HuH-7.5 (cell line): ENCODE measurements at regions not wholly inside any gene's neighbourhood (a gene's known extent, or its start where the extent isn't known, plus 50 kb on each side); places are given as distances from the start of the nearest gene placed in this dataset.
"Not testable (repeated sequence)": the region's sequence is repeated elsewhere in the genome, so short reads cannot be mapped to it uniquely, and the experiment has no call there.

Experiments used
- DNase-seq: peaks from one replicate; pipeline ENCODE4 v3.0.0; 2011; ENCODE audit warnings: low spot score

DNA sequence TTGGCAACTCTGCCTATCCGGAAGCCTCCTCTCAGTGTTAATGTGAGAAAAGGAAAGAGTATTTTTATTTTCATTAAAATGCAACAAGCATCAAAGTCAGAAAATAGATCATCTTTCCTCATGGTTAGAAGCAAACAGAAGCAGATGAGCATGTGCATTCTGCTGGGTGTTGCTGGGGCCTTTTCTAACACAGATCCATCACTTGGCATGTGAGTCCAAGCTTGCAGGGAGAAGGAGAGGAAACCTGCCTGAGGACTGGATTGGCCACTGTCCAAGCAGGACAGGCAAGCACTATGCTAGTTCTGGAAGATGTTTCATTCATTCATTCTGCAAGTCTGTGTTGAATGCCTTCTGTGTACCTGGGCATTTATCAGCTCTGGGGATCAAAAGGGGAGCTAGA, 348.7 kb upstream of the PCSK5 start:
- no peak for DNase-seq

DNA sequence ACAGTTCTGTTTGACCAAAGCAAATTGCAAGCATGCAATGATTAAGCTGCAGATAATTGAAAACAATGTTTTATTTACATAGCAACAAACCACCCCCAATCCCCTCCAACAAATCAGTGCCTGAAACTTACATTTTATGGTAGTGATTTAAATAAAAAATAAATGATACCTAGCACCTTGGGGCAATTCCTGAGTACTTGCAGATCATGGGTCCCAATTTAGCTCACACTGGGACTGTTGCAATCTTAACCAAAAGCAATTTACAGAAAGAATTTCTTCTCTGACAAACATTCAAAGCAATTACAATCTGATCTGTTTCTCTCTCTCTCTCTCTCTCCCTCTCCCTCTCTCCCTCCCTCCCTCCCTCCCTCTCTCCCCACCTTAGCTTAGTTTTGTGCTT, 345.7 kb upstream of the PCSK5 start:
- DNase-seq, result no peak

DNA sequence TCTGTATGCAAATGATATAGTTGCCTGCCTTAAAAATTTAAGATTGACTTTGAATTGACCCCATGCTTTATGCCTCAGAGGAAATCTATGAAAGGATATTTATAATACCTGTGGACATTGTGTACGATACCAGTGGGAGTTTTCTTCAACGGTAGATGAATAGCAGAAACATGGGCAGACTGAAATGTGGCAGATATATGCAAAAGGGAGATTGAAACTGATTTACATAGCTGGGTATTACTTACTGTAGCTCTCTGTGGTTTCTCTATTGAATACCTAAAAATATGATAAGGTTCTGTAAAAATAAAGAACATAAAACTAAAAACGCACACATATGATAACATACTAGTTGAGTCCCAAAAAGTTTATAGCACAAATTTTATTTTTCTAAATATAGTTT, 345.2 kb upstream of the PCSK5 start:
- no peak for DNase-seq

- DNase-seq, result no peak
Observed at GRCh38 chr9:75548871-75549270, 341.6 kb upstream of the PCSK5 start.

- DNase-seq, result no peak
Observed at GRCh38 chr9:75551861-75552260, 338.6 kb upstream of the PCSK5 start.

- no peak for DNase-seq
Observed at GRCh38 chr9:75552941-75553340, 337.5 kb upstream of the PCSK5 start.

DNA sequence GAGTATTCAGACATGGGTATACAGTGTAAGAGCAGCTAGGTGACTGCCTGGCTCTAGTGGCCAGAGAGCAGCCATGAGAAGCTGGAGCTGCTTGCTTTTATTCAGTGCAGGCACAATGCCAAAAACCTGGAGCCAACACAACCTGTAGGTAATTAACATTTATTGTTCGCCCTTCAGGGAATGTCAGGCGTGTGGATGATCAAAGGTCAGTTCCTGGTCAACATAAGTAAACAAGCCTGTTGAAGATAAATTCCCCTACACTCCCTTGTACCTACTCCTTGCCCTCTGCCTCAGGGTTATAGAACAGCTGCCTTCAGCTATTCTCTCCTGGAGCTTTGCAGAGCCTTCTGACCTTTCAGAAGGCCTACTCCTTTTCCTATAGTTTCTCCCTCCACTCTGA, 323.7 kb upstream of the PCSK5 start:
- DNase-seq, result not testable (repeated sequence)

- no peak for DNase-seq
Observed at GRCh38 chr9:75570538-75570937, 319.9 kb upstream of the PCSK5 start.

DNA sequence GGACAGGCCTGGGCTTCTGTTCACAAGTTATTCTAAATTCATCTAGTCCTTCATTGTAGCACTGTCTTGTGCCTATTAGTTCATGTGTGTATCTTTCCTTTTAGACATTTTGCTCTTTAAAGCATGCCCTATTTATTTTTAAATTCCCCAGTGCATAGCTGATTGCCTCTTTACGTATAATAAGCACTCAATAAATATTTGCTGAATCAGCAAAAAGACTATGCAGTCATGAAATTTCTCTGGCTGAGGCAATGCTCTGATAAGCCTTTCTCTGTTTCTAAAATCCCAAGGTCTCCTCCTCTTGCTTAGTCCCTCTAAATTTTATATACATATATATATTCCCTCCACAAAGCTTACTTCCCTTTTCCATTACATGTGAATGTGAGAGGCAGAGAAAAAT, 315.9 kb upstream of the PCSK5 start:
- DNase-seq, result no peak

DNA sequence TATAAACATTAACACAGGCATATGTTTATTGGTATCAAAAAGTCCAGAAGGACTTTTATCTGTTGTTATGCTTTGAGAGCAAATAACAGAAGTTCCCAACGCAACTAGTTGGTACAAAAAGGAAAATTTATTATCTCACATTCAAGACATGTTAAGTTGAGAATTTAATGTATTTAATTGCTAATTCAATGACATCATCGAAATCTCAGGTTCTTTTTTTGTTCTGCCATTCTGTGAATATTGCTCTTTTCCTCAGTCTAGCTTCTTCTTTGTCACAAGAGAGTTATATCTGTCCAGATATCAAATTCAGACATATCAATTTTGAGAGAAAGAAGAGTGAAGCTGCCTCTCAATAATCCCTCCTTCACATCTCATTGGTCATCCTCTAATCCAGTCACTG, 307.6 kb upstream of the PCSK5 start:
- DNase-seq, result no peak

GRCh38 chr9:75588808-75589207, 301.7 kb upstream of the PCSK5 start:
- no peak for DNase-seq

GRCh38 chr9:75589497-75589896, 301.0 kb upstream of the PCSK5 start:
- no peak for DNase-seq

- DNase-seq, result no peak
Observed at GRCh38 chr9:75591972-75592371, 298.5 kb upstream of the PCSK5 start.

DNA sequence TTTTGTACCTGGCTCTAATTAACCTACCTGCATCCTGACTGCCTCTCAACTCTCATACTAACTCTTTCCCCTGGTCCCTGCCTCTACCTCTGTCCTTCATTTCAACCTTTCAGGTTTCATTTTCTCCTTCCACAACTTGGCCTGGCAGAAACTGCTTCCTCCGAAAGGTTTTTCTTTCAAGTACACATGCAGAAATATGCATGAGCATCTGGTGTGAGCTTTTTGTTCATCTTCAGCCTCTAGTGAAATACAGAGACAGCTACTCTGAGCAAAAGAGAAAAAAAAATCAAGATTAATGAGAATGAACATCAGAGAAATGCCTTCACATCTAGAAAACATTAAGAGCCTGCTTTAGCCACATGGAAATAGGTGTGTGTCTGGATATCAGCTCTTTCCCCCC, 297.9 kb upstream of the PCSK5 start:
- DNase-seq, result no peak

GRCh38 chr9:75593920-75594319, 296.6 kb upstream of the PCSK5 start:
- no peak for DNase-seq

GRCh38 chr9:75599126-75599525, 291.3 kb upstream of the PCSK5 start:
- no peak for DNase-seq

GRCh38 chr9:75601280-75601679, 289.2 kb upstream of the PCSK5 start:
- no peak for DNase-seq

GRCh38 chr9:75602060-75602459, 288.4 kb upstream of the PCSK5 start:
- DNase-seq, result no peak

DNA sequence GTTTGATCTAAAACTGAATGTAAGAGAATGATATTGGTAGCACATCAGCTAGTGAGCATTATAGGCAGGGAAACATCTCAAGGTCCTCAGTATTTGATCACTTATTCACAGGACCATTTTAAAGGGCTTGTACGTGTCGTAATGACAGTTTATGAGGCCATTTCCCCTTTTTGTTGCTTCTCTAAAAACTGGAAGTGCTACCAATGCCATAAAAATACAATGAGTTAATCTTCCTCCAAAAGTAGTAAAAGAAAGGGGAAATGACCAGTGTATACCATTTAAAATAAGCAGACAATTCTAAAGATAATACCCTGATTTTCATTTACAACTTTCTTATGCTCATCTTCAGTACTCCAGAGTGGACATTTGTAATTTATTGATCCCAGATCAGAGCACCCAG, 285.8 kb upstream of the PCSK5 start:
- DNase-seq, result no peak

- DNase-seq, result no peak
Observed at GRCh38 chr9:75607521-75607920, 283.0 kb upstream of the PCSK5 start.

DNA sequence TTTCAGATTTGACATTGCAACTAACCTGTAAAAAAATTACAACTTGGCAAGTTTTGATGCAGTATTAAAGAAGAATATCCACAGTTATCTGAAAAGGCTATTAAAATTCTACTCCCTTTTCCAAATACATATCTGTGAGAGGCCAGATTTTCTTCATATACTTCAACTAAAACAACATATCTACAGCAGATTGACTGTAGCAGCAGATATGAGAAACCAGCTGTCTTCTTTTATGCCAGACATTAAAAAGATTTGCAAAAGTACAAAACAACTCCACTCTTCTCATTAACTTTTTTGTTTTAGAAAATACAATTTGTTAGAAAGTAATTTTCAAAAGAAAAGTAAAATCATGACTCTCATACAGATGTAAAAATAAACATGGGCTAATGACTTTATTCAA, 281.1 kb upstream of the PCSK5 start:
- DNase-seq, result no peak

DNA sequence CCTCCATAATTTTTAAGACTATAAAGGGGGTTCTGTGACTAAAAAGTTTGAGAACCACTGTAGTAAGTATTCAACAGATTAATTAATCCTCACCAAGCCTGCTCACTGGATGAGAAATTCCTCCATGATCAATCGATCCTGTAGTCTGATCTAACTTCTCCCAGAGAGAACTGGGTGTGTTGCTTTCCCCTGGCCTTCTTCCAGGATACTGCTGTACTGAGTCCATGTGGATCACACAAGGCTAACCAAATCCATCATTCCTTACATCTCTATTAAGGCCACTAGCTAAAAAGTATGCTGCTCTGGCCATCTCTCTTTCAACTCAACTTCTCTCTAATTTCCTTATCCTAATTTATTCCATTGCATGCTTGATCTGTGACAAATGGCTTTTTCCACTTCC, 280.2 kb upstream of the PCSK5 start:
- no peak for DNase-seq

GRCh38 chr9:75612205-75612604, 278.3 kb upstream of the PCSK5 start:
- DNase-seq, result no peak

DNA sequence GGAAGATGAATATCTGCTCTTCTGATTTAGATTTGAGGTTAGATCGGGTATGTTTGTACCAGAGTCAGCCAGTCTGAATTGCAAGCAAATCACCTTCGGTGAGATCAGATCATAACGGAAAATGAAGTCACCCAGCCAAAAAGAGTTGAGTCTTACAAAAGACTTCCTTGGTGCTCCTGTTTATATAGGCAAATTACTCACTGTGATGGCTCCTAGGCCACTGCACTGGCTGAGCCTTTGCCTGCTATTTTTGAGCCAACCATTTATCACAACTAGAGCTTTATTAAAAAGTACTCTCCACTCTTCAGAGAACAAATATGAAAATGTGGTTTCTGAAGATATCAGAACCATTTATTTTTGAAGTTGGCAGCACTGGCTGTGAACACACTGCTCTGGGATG, 277.7 kb upstream of the PCSK5 start:
- no peak for DNase-seq

DNA sequence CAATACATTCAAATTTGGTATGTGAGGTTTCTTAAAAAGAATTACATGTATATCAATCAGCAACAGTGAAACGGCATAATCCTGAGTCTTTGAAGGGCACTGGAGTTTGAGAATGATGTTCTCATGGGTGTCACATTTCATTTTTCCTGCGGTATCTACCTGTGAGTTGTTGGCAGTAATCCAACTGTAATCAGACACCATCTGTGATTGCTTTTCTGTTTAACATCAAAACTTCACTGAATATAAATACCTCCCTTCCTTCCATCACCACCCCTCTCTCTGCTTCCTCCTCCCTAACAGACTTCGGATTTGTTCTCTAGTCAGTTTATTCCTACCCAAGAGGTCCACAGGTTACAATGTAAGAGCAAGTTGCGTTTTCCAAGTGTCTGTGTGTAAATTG, 275.2 kb upstream of the PCSK5 start:
- no peak for DNase-seq
